WTC11 (cell line): ENCODE measurements at regions not wholly inside any gene's neighbourhood (a gene's known extent, or its start where the extent isn't known, plus 50 kb on each side); places are given as distances from the start of the nearest gene placed in this dataset.

Experiments used
- ATAC-seq: fragments of 200-7000 bp; cut with Tn5 transposase; 2 replicates; pipeline ENCODE4 v1.10.0; 2021; ENCODE audit warnings: mild to moderate bottlenecking, moderate library complexity
- CTCF ChIA-PET: fragments of 300-600 bp; sonication (Branson Sonifier 250); formaldehyde crosslinking; loops from one replicate; lab custom pipeline; 2021; ENCODE audit warnings: antibody characterized with exemption; lab: Charles Lee
- POLR2A ChIA-PET: fragments of 350-600 bp; sonication (Branson Sonifier 250); formaldehyde crosslinking; loops from one replicate; lab custom pipeline; 2021; ENCODE audit warnings: antibody characterized with exemption; lab: Charles Lee
- DNase-seq: peaks from one replicate; pipeline ENCODE4 v3.0.0; 2021; ENCODE audit warnings: low spot score
- H3K27ac Mint-ChIP-seq: 2 replicates; pipeline ENCODE4 v1.8.0; 2021; ENCODE audit warnings: mixed read lengths
- H3K27me3 Mint-ChIP-seq: 2 replicates; pipeline ENCODE4 v1.8.0; 2021; ENCODE audit warnings: low read depth, mild to moderate bottlenecking, moderate library complexity, mixed read lengths
- H3K36me3 Mint-ChIP-seq: 2 replicates; pipeline ENCODE4 v1.8.0; 2021; ENCODE audit warnings: mixed read lengths
- H3K4me1 Mint-ChIP-seq: 2 replicates; pipeline ENCODE4 v1.8.0; 2022; ENCODE audit warnings: mixed read lengths
- H3K4me3 Mint-ChIP-seq: 2 replicates; pipeline ENCODE4 v1.8.0; 2021; ENCODE audit warnings: mild to moderate bottlenecking, moderate library complexity, mixed read lengths
- H3K9me3 Mint-ChIP-seq: 2 replicates; pipeline ENCODE4 v1.8.0; 2021; ENCODE audit warnings: mixed read lengths
- ATF1 ChIP-seq: sonication (generic); formaldehyde crosslinking; IDR thresholded peaks from 2 replicates; pipeline ENCODE4 v1.8.1; 2023; ENCODE audit warnings: mild to moderate bottlenecking, moderate library complexity, missing genetic modification reagents
- NFATC4 ChIP-seq: fragments of 250-450 bp; sonication (Bioruptor Pico); IDR thresholded peaks from 2 replicates; pipeline ENCODE4 v1.9.0; 2021; ENCODE audit warnings: mild to moderate bottlenecking
- NR2C2 ChIP-seq: sonication (generic); formaldehyde crosslinking; IDR thresholded peaks from 2 replicates; pipeline ENCODE4 v1.8.0; 2022; ENCODE audit warnings: mild to moderate bottlenecking, missing genetic modification reagents
- OVOL2 ChIP-seq: fragments of 250-450 bp; sonication (Bioruptor Pico); IDR thresholded peaks from 2 replicates; pipeline ENCODE4 v1.9.0; 2021; ENCODE audit warnings: mild to moderate bottlenecking, borderline replicate concordance
- ZNF232 ChIP-seq: sonication (generic); formaldehyde crosslinking; IDR thresholded peaks from 2 replicates; pipeline ENCODE4 v1.8.0; 2022; ENCODE audit warnings: mild to moderate bottlenecking, missing genetic modification reagents
- ZNF263 ChIP-seq: sonication (generic); formaldehyde crosslinking; IDR thresholded peaks from 2 replicates; pipeline ENCODE4 v1.8.1; 2022; ENCODE audit warnings: low read depth, mild to moderate bottlenecking, moderate library complexity, missing genetic modification reagents
- TF ChIP-seq, protein P1 (sequence below): sonication (generic); formaldehyde crosslinking; conservative IDR thresholded peaks from 2 replicates; pipeline ENCODE4 v1.8.1; 2023; ENCODE audit warnings: mild to moderate bottlenecking, low read depth, missing genetic modification reagents, moderate library complexity
- TF ChIP-seq, protein P2 (sequence below): fragments of 250-450 bp; sonication (Bioruptor Pico); IDR thresholded peaks from 2 replicates; pipeline ENCODE4 v1.8.0; 2021; ENCODE audit warnings: mild to moderate bottlenecking
- TF ChIP-seq, protein P3 (sequence below): fragments of 250-450 bp; sonication (Bioruptor Pico); IDR thresholded peaks from 2 replicates; pipeline ENCODE4 v1.9.0; 2021; ENCODE audit warnings: moderate library complexity, mild to moderate bottlenecking, inconsistent platforms, borderline replicate concordance
- TF ChIP-seq, protein P4 (sequence below): sonication (generic); formaldehyde crosslinking; IDR thresholded peaks from 2 replicates; pipeline ENCODE4 v1.8.1; 2022; ENCODE audit warnings: low read depth, missing genetic modification reagents, borderline replicate concordance
- TF ChIP-seq, protein P5 (sequence below): sonication (generic); formaldehyde crosslinking; IDR thresholded peaks from 2 replicates; pipeline ENCODE4 v1.8.1; 2022; ENCODE audit warnings: mild to moderate bottlenecking, missing genetic modification reagents, moderate library complexity, borderline replicate concordance
- TF ChIP-seq, protein P6 (sequence below): sonication (generic); formaldehyde crosslinking; IDR thresholded peaks from 2 replicates; pipeline ENCODE4 v1.8.0; 2023; ENCODE audit warnings: missing genetic modification reagents
- TF ChIP-seq, protein P7 (sequence below): fragments of 250-450 bp; sonication (Bioruptor Pico); IDR thresholded peaks from 2 replicates; pipeline ENCODE4 v1.9.0; 2021; ENCODE audit warnings: mild to moderate bottlenecking, borderline replicate concordance
- TF ChIP-seq, protein P8 (sequence below): fragments of 250-450 bp; sonication (Bioruptor Pico); conservative IDR thresholded peaks from 2 replicates; pipeline ENCODE4 v1.9.0; 2021; ENCODE audit warnings: mild to moderate bottlenecking
- TF ChIP-seq, protein P9 (sequence below): sonication (generic); formaldehyde crosslinking; IDR thresholded peaks from 2 replicates; pipeline ENCODE4 v1.8.0; 2022; ENCODE audit warnings: mild to moderate bottlenecking, missing genetic modification reagents
- TF ChIP-seq, protein P10 (sequence below): sonication (generic); formaldehyde crosslinking; IDR thresholded peaks from 2 replicates; pipeline ENCODE4 v1.8.1; 2023; ENCODE audit warnings: mild to moderate bottlenecking, missing genetic modification reagents

DNA sequence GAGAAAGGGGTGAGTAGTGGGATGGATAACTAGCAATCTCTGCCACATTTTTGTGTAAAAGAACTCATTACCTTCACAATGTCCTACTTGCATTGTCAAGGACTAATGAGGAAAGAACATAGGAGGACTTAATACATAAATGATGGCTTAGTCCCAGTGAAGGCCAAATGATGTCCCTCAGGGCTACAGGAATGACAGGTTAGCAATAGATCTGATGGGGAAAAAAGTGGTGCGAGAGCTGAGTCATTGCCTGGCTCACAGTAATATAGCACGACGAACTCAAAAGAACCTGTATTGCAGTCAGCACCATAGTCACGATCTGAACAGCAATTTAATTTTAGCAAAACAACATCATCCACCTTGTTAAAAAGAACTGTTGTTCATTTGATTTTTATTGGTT is 70.9 kb upstream of the ARHGAP36 start (continued):
- TF ChIP-seq, protein P1, sequence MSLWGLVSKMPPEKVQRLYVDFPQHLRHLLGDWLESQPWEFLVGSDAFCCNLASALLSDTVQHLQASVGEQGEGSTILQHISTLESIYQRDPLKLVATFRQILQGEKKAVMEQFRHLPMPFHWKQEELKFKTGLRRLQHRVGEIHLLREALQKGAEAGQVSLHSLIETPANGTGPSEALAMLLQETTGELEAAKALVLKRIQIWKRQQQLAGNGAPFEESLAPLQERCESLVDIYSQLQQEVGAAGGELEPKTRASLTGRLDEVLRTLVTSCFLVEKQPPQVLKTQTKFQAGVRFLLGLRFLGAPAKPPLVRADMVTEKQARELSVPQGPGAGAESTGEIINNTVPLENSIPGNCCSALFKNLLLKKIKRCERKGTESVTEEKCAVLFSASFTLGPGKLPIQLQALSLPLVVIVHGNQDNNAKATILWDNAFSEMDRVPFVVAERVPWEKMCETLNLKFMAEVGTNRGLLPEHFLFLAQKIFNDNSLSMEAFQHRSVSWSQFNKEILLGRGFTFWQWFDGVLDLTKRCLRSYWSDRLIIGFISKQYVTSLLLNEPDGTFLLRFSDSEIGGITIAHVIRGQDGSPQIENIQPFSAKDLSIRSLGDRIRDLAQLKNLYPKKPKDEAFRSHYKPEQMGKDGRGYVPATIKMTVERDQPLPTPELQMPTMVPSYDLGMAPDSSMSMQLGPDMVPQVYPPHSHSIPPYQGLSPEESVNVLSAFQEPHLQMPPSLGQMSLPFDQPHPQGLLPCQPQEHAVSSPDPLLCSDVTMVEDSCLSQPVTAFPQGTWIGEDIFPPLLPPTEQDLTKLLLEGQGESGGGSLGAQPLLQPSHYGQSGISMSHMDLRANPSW (CRISPR knock-in tag) = no peak
- TF ChIP-seq, protein P2, sequence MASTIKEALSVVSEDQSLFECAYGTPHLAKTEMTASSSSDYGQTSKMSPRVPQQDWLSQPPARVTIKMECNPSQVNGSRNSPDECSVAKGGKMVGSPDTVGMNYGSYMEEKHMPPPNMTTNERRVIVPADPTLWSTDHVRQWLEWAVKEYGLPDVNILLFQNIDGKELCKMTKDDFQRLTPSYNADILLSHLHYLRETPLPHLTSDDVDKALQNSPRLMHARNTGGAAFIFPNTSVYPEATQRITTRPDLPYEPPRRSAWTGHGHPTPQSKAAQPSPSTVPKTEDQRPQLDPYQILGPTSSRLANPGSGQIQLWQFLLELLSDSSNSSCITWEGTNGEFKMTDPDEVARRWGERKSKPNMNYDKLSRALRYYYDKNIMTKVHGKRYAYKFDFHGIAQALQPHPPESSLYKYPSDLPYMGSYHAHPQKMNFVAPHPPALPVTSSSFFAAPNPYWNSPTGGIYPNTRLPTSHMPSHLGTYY (CRISPR knock-in tag) = no peak
- TF ChIP-seq, protein P3, sequence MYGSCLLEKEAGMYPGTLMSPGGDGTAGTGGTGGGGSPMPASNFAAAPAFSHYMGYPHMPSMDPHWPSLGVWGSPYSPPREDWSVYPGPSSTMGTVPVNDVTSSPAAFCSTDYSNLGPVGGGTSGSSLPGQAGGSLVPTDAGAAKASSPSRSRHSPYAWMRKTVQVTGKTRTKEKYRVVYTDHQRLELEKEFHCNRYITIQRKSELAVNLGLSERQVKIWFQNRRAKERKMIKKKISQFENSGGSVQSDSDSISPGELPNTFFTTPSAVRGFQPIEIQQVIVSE (CRISPR knock-in tag) = no peak
- TF ChIP-seq, protein P4, sequence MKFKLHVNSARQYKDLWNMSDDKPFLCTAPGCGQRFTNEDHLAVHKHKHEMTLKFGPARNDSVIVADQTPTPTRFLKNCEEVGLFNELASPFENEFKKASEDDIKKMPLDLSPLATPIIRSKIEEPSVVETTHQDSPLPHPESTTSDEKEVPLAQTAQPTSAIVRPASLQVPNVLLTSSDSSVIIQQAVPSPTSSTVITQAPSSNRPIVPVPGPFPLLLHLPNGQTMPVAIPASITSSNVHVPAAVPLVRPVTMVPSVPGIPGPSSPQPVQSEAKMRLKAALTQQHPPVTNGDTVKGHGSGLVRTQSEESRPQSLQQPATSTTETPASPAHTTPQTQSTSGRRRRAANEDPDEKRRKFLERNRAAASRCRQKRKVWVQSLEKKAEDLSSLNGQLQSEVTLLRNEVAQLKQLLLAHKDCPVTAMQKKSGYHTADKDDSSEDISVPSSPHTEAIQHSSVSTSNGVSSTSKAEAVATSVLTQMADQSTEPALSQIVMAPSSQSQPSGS = no peak
- TF ChIP-seq ZNF232 (CRISPR knock-in tag) = no peak

DNA sequence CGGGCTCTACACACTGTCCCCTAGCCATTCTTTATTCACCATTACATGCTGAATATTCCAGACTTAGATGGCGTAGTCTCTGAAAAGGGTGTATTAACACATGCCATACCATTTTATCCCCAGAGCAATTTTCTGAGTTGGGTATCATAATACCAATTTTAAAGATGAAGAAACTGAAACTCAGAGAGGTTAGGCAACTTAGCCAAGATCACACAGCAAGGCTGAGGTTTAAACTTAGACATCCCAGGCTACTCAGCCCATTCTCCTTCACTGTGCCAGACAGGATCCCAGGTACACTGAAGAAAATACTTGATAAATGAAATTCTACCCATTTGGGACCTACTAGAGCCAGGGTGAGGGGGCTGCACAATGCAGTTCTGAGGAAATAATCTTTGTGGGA is 67.4 kb upstream of the ARHGAP36 start:
- H3K4me1 Mint-ChIP-seq = peaks cover 6% of the 10 kb centered on the region; the same call in 1 of the 2 replicates
- ChIA-PET POLR2A (no interaction called here), CTCF (no interaction called here)
- DNase-seq = no peak
- no peaks in the 10 kb centered on the region for H3K9me3 Mint-ChIP-seq
- ATAC-seq = no peak
- no peaks in the 10 kb centered on the region for H3K27me3 Mint-ChIP-seq
- H3K27ac Mint-ChIP-seq = no peak overlapping the region
- H3K36me3 Mint-ChIP-seq = no peaks in the 10 kb centered on the region
- H3K4me3 Mint-ChIP-seq = no peak overlapping the region
- TF ChIP-seq, protein P5, sequence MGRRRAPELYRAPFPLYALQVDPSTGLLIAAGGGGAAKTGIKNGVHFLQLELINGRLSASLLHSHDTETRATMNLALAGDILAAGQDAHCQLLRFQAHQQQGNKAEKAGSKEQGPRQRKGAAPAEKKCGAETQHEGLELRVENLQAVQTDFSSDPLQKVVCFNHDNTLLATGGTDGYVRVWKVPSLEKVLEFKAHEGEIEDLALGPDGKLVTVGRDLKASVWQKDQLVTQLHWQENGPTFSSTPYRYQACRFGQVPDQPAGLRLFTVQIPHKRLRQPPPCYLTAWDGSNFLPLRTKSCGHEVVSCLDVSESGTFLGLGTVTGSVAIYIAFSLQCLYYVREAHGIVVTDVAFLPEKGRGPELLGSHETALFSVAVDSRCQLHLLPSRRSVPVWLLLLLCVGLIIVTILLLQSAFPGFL = no peak
- no peak for TF ChIP-seq NFATC4 (CRISPR knock-in tag)
- TF ChIP-seq, protein P6, sequence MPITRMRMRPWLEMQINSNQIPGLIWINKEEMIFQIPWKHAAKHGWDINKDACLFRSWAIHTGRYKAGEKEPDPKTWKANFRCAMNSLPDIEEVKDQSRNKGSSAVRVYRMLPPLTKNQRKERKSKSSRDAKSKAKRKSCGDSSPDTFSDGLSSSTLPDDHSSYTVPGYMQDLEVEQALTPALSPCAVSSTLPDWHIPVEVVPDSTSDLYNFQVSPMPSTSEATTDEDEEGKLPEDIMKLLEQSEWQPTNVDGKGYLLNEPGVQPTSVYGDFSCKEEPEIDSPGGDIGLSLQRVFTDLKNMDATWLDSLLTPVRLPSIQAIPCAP (CRISPR knock-in tag) = no peak
- no peak for TF ChIP-seq NR2C2 (CRISPR knock-in tag)
- TF ChIP-seq, protein P7, sequence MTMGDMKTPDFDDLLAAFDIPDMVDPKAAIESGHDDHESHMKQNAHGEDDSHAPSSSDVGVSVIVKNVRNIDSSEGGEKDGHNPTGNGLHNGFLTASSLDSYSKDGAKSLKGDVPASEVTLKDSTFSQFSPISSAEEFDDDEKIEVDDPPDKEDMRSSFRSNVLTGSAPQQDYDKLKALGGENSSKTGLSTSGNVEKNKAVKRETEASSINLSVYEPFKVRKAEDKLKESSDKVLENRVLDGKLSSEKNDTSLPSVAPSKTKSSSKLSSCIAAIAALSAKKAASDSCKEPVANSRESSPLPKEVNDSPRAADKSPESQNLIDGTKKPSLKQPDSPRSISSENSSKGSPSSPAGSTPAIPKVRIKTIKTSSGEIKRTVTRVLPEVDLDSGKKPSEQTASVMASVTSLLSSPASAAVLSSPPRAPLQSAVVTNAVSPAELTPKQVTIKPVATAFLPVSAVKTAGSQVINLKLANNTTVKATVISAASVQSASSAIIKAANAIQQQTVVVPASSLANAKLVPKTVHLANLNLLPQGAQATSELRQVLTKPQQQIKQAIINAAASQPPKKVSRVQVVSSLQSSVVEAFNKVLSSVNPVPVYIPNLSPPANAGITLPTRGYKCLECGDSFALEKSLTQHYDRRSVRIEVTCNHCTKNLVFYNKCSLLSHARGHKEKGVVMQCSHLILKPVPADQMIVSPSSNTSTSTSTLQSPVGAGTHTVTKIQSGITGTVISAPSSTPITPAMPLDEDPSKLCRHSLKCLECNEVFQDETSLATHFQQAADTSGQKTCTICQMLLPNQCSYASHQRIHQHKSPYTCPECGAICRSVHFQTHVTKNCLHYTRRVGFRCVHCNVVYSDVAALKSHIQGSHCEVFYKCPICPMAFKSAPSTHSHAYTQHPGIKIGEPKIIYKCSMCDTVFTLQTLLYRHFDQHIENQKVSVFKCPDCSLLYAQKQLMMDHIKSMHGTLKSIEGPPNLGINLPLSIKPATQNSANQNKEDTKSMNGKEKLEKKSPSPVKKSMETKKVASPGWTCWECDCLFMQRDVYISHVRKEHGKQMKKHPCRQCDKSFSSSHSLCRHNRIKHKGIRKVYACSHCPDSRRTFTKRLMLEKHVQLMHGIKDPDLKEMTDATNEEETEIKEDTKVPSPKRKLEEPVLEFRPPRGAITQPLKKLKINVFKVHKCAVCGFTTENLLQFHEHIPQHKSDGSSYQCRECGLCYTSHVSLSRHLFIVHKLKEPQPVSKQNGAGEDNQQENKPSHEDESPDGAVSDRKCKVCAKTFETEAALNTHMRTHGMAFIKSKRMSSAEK = no peak
- no peak for TF ChIP-seq ATF1
- TF ChIP-seq, protein P8, sequence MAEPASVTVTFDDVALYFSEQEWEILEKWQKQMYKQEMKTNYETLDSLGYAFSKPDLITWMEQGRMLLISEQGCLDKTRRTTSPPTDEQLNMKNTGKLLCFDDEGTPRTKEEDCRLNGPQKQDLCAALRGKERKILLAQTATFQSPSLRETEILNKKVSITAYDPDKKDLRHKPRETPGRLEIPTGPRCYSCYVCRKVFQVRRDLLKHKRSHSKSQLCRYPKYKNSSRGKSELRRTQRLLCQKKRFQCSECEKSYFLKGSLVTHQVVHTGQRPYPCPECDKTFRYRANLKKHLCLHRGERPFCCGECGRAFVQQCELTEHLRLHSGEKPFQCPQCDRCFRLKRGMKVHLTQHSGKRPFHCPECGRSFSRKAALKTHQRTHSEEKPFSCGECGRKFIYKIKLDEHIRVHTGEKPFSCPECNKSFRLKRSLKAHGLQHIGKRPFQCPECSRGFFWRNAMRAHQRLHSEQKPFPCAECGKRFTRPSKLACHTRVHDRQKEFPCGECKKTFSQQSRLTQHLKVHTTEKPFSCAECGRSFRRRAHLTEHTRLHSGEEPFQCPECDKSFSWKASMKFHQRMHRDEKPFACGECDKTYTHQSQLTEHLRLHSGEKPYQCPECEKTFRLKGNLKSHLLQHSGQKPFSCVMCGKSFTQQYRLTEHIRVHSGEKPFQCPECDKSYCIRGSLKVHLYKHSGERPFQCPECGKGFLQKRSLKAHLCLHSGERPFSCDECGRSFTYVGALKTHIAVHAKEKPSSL (CRISPR knock-in tag) = no peak
- TF ChIP-seq, protein P9, sequence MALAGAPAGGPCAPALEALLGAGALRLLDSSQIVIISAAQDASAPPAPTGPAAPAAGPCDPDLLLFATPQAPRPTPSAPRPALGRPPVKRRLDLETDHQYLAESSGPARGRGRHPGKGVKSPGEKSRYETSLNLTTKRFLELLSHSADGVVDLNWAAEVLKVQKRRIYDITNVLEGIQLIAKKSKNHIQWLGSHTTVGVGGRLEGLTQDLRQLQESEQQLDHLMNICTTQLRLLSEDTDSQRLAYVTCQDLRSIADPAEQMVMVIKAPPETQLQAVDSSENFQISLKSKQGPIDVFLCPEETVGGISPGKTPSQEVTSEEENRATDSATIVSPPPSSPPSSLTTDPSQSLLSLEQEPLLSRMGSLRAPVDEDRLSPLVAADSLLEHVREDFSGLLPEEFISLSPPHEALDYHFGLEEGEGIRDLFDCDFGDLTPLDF (CRISPR knock-in tag) = no peak
- TF ChIP-seq ZNF263 (CRISPR knock-in tag) = no peak
- no peak for TF ChIP-seq OVOL2
- TF ChIP-seq, protein P10, sequence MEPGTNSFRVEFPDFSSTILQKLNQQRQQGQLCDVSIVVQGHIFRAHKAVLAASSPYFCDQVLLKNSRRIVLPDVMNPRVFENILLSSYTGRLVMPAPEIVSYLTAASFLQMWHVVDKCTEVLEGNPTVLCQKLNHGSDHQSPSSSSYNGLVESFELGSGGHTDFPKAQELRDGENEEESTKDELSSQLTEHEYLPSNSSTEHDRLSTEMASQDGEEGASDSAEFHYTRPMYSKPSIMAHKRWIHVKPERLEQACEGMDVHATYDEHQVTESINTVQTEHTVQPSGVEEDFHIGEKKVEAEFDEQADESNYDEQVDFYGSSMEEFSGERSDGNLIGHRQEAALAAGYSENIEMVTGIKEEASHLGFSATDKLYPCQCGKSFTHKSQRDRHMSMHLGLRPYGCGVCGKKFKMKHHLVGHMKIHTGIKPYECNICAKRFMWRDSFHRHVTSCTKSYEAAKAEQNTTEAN (CRISPR knock-in tag) = no peak
